SK-N-SH treated with all-trans-retinoic acid at 6 μM for 48 hours (cell line): ENCODE measurements at regions not wholly inside any gene's neighbourhood (a gene's known extent, or its start where the extent isn't known, plus 50 kb on each side); places are given as distances from the start of the nearest gene placed in this dataset.

ENCODE experiments used
- BACH2 ChIP-seq: fragments of 250-450 bp; sonication (Bioruptor Pico); IDR thresholded peaks from 2 replicates; pipeline ENCODE4 v1.9.0; 2021; ENCODE audit warnings: mild to moderate bottlenecking, borderline replicate concordance
- RARB ChIP-seq: fragments of 250-450 bp; sonication (Bioruptor Pico); IDR thresholded peaks from 2 replicates; pipeline ENCODE4 v1.8.0; 2021; ENCODE audit warnings: mild to moderate bottlenecking, moderate library complexity
- TSHZ2 ChIP-seq: fragments of 250-450 bp; sonication (Bioruptor Pico); IDR thresholded peaks from 2 replicates; pipeline ENCODE4 v1.5.0; 2020; ENCODE audit warnings: mild to moderate bottlenecking, moderate library complexity
- ZC3H10 ChIP-seq: fragments of 250-450 bp; sonication (Bioruptor Pico); IDR thresholded peaks from 2 replicates; pipeline ENCODE4 v1.5.1; 2021; ENCODE audit warnings: mild to moderate bottlenecking, moderate library complexity

- TF ChIP-seq BACH2 (CRISPR knock-in tag) (no peak), RARB (no peak), TSHZ2 (CRISPR knock-in tag) (no peak), ZC3H10 (no peak)
Observed at GRCh38 chr2:120861576-120862191, 126.0 kb downstream of the GLI2 start.
